HG03139 (cell line): ENCODE measurements at regions not wholly inside any gene's neighbourhood (a gene's known extent, or its start where the extent isn't known, plus 50 kb on each side); places are given as distances from the start of the nearest gene placed in this dataset.

Experiments
- ATAC-seq: cut with Tn5 transposase; IDR thresholded peaks from one replicate; pipeline ENCODE4 v1.9.1; 2021; ENCODE audit not compliant: unreplicated experiment

DNA sequence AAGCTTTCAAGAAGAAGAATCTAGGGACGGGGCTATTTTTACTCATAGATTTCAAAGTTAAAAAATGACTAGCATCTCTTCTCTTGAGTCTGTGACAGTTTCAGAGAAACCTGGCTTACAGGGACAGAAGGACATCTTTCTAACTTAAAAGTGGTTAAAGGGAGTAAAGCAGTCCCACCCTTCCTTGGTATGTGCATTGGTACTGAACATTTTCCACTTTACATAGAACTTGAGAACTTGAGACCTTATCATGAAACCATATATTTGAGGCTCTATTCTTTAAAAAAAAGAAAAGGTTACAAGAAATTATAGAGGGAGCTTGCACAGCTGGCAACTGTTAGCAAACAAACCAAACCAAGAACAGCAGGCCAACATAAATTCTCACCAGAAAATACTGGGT is 73.4 kb upstream of the GAREM1 start:
- no peak for ATAC-seq

DNA sequence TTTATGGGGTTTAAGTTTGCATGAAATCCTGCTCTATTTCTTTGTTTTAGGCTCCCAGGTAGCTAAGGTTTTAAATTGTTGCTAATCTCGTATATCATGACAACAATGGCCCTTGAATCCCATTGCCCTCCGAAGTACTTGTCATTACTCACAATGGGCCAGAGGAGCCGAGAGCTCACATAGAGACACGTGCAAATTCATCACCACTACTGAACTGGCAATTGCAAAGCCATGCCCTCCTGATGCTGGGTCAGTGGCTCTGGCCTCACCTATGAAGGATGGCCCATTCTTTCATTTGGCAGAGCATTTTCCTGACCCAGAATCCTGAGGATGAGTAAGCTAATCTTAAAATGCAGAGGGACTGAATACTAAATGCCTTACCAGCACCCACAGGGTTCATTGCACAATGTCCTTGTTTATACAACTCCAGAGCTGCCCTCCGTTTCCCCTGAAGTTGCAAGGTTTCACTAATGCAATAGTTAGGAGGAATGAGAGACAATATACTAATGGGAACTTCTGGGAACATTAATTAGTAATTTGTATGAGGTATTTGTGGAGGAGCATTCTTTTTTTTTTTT is 71.6 kb upstream of the GAREM1 start:
- ATAC-seq, result no peak

DNA sequence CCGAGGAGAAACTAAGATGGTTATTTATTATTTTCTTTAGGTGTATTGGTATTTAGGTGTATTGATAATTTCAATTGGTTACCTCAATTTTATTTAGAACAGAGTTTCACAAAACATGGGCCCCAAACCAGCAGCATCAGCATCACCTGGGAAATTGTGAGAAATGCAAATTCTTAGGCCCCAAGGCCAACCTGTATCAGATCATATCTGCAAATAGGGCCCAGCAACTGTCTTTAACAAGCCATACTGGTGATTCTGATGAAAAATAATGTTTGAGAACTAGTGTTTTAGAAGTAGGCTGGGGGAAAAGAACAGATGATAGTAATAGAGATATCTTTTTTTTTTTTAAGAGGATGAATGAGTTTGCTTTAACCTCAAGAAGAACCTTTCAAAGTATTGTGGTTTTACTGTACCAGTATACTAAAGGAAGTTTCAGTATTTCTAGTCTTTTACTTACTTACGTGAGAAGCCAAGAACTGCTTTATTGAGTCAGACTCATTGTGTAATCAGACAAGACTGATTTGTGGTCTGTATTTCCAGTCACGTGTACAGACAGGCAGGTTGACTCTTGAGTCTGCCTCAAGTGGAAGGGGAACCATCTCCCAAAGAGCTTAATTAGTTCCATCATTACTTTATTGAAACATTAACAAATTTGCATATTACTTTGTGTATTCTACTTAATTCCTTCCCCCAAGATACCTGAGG is 60.4 kb upstream of the GAREM1 start:
- peak; percentile 94 for ATAC-seq

DNA sequence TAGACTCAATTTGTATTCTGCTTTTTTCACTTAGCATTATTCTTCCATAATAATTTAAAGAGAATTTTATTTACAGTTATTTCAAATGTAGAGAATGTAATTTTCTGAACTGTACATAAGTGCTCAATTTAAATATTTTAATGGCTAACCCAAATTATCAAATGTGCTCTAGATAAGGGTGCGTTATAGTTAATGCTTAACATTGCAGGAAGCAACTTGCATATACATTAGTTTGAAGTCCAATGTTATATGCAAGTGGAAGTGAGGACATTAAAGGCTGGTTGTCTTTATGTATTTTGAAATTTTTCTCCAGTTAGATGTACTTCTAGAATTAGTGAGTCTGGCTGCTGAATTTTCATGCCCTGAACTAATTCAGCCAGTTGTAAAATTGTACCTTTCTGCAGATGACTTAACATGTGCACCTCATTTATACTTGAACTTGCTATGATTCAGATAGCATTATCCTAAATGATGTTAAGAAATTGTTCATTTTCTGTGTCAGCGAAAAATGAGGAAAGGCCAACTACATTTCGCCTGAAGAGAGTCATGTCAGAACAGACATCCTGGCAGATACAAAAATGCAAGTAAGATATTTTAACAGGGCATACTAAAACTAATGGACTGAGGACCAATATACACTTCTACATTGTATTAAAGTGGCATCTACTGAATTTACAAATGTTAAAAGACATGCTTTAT is 59.2 kb upstream of the GAREM1 start:
- no peak for ATAC-seq

DNA sequence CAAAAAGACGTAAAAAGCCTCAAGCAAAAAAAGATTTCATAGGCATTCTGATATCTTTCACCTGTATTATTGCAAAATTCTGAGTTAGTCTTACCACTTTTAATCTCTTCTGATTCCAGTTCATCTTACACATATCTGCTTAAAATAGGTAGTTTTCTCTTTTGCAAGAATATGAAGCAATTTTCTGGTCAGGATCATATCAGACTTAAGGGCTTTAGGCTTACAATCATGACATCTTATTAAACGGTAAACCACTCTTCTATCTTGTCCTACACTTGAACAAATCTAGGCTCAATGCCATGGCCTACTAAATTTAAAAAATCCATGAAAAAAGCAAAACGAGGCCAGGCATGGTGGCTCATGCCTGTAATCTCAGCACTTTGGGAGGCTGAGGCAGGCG is 50.1 kb upstream of the GAREM1 start:
- ATAC-seq, result no peak
